SK-N-SH treated with all-trans-retinoic acid at 6 μM for 48 hours (cell line): ENCODE measurements at regions not wholly inside any gene's neighbourhood (a gene's known extent, or its start where the extent isn't known, plus 50 kb on each side); places are given as distances from the start of the nearest gene placed in this dataset.

ENCODE experiments used
- ATAC-seq: fragments of 200-7000 bp; cut with Tn5 transposase; 3 replicates; pipeline ENCODE4 v1.9.1; 2020; ENCODE audit warnings: mild to moderate bottlenecking, moderate library complexity
- ARNTL ChIP-seq: fragments of 450-650 bp; formaldehyde crosslinking; IDR thresholded peaks from 2 replicates; pipeline ENCODE4 v1.5.0; 2020; ENCODE audit warnings: low read depth, mild to moderate bottlenecking, moderate library complexity, borderline replicate concordance
- BACH2 ChIP-seq: fragments of 250-450 bp; sonication (Bioruptor Pico); IDR thresholded peaks from 2 replicates; pipeline ENCODE4 v1.9.0; 2021; ENCODE audit warnings: mild to moderate bottlenecking, borderline replicate concordance
- CSDC2 ChIP-seq: fragments of 250-450 bp; sonication (Bioruptor Pico); IDR thresholded peaks from 2 replicates; pipeline ENCODE4 v1.5.0; 2020; ENCODE audit warnings: mild to moderate bottlenecking, moderate library complexity
- CSRNP3 ChIP-seq: fragments of 250-450 bp; sonication (Bioruptor Pico); IDR thresholded peaks from 2 replicates; pipeline ENCODE4 v1.5.1; 2021; ENCODE audit warnings: mild to moderate bottlenecking, moderate library complexity
- ESRRG ChIP-seq: fragments of 250-450 bp; sonication (Bioruptor Pico); IDR thresholded peaks from 2 replicates; pipeline ENCODE4 v1.6.1; 2021; ENCODE audit warnings: mild to moderate bottlenecking
- GLIS3 ChIP-seq: fragments of 250-450 bp; sonication (Bioruptor Pico); IDR thresholded peaks from 2 replicates; pipeline ENCODE4 v1.5.0; 2020; ENCODE audit warnings: mild to moderate bottlenecking, moderate library complexity
- ISL1 ChIP-seq: fragments of 250-450 bp; sonication (Bioruptor Pico); IDR thresholded peaks from 2 replicates; pipeline ENCODE4 v2.1.2; 2022; ENCODE audit warnings: mild to moderate bottlenecking, moderate library complexity
- OSR1 ChIP-seq: fragments of 250-450 bp; sonication (Bioruptor Pico); IDR thresholded peaks from 2 replicates; pipeline ENCODE4 v1.8.0; 2022; ENCODE audit warnings: moderate library complexity, mild to moderate bottlenecking, inconsistent platforms
- RARB ChIP-seq: fragments of 250-450 bp; sonication (Bioruptor Pico); IDR thresholded peaks from 2 replicates; pipeline ENCODE4 v1.8.0; 2021; ENCODE audit warnings: mild to moderate bottlenecking, moderate library complexity
- TOX ChIP-seq: fragments of 250-450 bp; sonication (Bioruptor Pico); IDR thresholded peaks from 2 replicates; pipeline ENCODE4 v1.8.0; 2021; ENCODE audit warnings: mild to moderate bottlenecking, moderate library complexity, borderline replicate concordance
- TSHZ2 ChIP-seq: fragments of 250-450 bp; sonication (Bioruptor Pico); IDR thresholded peaks from 2 replicates; pipeline ENCODE4 v1.5.0; 2020; ENCODE audit warnings: mild to moderate bottlenecking, moderate library complexity
- ZC3H10 ChIP-seq: fragments of 250-450 bp; sonication (Bioruptor Pico); IDR thresholded peaks from 2 replicates; pipeline ENCODE4 v1.5.1; 2021; ENCODE audit warnings: mild to moderate bottlenecking, moderate library complexity
- ZFP3 ChIP-seq: fragments of 250-450 bp; sonication (Bioruptor Pico); IDR thresholded peaks from 2 replicates; pipeline ENCODE4 v1.5.0; 2020; ENCODE audit warnings: mild to moderate bottlenecking, moderate library complexity
- ZFP30 ChIP-seq: fragments of 450-650 bp; formaldehyde crosslinking; IDR thresholded peaks from 2 replicates; pipeline ENCODE4 v1.5.0; 2022; ENCODE audit warnings: mild to moderate bottlenecking, moderate library complexity
- ZNF565 ChIP-seq: fragments of 450-650 bp; formaldehyde crosslinking; conservative IDR thresholded peaks from 2 replicates; pipeline ENCODE4 v1.5.0; 2020; ENCODE audit warnings: low read depth, mild to moderate bottlenecking, moderate library complexity
- ZNF70 ChIP-seq: fragments of 450-650 bp; formaldehyde crosslinking; IDR thresholded peaks from 2 replicates; pipeline ENCODE4 v1.5.0; 2020; ENCODE audit warnings: mild to moderate bottlenecking, moderate library complexity
- ZNF8 ChIP-seq: fragments of 450-650 bp; formaldehyde crosslinking; IDR thresholded peaks from 2 replicates; pipeline ENCODE4 v1.5.0; 2020; ENCODE audit warnings: mild to moderate bottlenecking, moderate library complexity
- TF ChIP-seq, protein P1 (sequence below): fragments of 250-450 bp; sonication (Bioruptor Pico); IDR thresholded peaks from 2 replicates; pipeline ENCODE4 v1.8.0; 2021; ENCODE audit warnings: low read depth, mild to moderate bottlenecking, moderate library complexity, borderline replicate concordance
- TF ChIP-seq, protein P2 (sequence below): fragments of 250-450 bp; sonication (Bioruptor Pico); IDR thresholded peaks from 2 replicates; pipeline ENCODE4 v1.5.1; 2020; ENCODE audit warnings: low read depth, mild to moderate bottlenecking, moderate library complexity

DNA sequence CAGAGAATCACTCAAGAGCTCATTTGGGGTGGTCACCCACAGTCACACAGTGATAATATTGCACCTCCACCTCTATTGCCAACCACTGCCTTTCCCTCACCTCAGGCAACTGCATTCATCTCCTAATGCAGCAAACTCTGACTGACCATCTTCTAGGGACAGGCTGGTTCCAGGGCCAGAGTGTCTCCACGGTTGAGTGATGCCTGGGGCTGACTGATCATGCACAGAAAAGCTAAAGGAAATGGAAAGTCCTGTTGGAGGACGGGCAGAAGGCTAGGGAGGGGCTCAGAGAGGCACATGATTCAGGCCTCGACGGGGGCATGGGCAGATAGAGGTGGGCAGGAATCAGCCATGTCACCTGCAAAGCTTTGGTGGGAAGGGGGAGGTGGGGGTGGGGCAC lies 127.1 kb upstream of the TNS3 start:
- no peak for ATAC-seq
- TF ChIP-seq ESRRG (no peak), CSDC2 (CRISPR knock-in tag) (no peak), OSR1 (CRISPR knock-in tag) (no peak), ARNTL (no peak), ISL1 (no peak), GLIS3 (CRISPR knock-in tag) (no peak), ZNF70 (CRISPR knock-in tag) (no peak), ZC3H10 (CRISPR knock-in tag) (no peak), TOX (CRISPR knock-in tag) (no peak), ZFP3 (CRISPR knock-in tag) (no peak), ZNF565 (CRISPR knock-in tag) (no peak), TSHZ2 (no peak), CSRNP3 (CRISPR knock-in tag) (no peak), RARB (no peak)
- TF ChIP-seq, protein P1, sequence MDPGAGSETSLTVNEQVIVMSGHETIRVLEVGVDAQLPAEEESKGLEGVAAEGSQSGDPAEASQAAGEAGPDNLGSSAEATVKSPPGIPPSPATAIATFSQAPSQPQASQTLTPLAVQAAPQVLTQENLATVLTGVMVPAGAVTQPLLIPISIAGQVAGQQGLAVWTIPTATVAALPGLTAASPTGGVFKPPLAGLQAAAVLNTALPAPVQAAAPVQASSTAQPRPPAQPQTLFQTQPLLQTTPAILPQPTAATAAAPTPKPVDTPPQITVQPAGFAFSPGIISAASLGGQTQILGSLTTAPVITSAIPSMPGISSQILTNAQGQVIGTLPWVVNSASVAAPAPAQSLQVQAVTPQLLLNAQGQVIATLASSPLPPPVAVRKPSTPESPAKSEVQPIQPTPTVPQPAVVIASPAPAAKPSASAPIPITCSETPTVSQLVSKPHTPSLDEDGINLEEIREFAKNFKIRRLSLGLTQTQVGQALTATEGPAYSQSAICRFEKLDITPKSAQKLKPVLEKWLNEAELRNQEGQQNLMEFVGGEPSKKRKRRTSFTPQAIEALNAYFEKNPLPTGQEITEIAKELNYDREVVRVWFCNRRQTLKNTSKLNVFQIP (CRISPR knock-in tag) = no peak

DNA sequence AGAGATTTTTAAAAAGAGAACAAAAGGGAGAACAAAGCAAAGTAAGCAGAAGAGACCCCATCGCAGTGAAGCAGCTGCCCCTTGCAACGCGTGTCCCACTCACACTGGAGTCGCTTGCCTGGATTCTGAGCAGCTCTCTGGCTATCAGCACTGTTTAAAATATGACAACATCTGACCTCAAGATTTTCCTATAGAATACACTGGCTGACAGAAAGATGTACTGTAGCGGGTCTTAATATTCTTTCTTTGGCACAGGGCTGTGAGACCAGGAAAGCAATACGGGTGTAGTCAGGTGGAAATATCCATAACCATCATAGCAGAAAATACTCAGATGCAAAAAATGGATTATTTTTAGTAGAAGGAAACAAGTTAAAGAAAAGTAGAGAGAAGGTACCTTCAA lies 125.7 kb upstream of the TNS3 start:
- ATAC-seq = no peak
- TF ChIP-seq ZFP30 (no peak), ISL1 (no peak), ZFP3 (CRISPR knock-in tag) (no peak), CSDC2 (CRISPR knock-in tag) (no peak), ZNF70 (CRISPR knock-in tag) (no peak), OSR1 (CRISPR knock-in tag) (no peak), TOX (CRISPR knock-in tag) (no peak), ESRRG (no peak), GLIS3 (CRISPR knock-in tag) (no peak), ZNF8 (CRISPR knock-in tag) (no peak), RARB (no peak)
- TF ChIP-seq, protein P2, sequence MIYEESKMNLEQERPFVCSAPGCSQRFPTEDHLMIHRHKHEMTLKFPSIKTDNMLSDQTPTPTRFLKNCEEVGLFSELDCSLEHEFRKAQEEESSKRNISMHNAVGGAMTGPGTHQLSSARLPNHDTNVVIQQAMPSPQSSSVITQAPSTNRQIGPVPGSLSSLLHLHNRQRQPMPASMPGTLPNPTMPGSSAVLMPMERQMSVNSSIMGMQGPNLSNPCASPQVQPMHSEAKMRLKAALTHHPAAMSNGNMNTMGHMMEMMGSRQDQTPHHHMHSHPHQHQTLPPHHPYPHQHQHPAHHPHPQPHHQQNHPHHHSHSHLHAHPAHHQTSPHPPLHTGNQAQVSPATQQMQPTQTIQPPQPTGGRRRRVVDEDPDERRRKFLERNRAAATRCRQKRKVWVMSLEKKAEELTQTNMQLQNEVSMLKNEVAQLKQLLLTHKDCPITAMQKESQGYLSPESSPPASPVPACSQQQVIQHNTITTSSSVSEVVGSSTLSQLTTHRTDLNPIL (CRISPR knock-in tag) = no peak
- TF ChIP-seq, protein P1 (CRISPR knock-in tag) = no peak

DNA sequence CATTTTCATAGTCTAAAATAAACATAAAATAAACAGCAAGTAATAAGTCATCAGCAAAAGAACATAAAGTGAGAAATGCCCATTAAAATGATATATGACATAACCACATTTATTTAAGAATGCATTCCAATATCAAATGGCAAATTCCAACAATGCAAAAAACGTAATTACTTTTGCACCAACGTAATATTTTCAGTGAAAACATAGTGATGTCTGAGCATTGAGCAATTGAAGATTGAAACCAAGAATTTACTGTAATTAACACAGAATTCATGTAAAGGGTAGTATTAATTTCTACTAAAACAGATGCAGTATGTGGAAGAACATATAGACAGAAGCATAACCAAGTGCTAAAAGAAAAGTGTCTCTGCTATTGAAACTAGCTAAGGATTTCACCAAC lies 123.0 kb upstream of the TNS3 start:
- TF ChIP-seq ARNTL (no peak), ISL1 (no peak), OSR1 (CRISPR knock-in tag) (no peak), TSHZ2 (no peak), BACH2 (CRISPR knock-in tag) (no peak), ZNF565 (CRISPR knock-in tag) (no peak), RARB (no peak)
- TF ChIP-seq, all 23 proteins: peak for 0
- ATAC-seq = no peak
